GM23338 (cell line): ENCODE measurements at regions not wholly inside any gene's neighbourhood (a gene's known extent, or its start where the extent isn't known, plus 50 kb on each side); places are given as distances from the start of the nearest gene placed in this dataset.

Experiments
- ATAC-seq: fragments of 200-7000 bp; cut with Tn5 transposase; 3 replicates; pipeline ENCODE4 v1.9.1; 2020
- DNase-seq: peaks from one replicate; pipeline ENCODE4 v3.0.0-alpha.2; 2015; ENCODE audit warnings: low spot score
- H2AFZ ChIP-seq: fragments of 200-600 bp; sonication (generic); 2 replicates; pipeline ENCODE4 v1.8.0; 2016; ENCODE audit warnings: antibody characterized with exemption, mild to moderate bottlenecking, moderate library complexity
- H3F3A ChIP-seq: fragments of 200-600 bp; sonication (generic); replicated peaks from 2 replicates; pipeline ENCODE4 v1.8.0; 2017; ENCODE audit warnings: antibody characterized with exemption, mixed run types, low read depth
- H3K27ac ChIP-seq: fragments of 200-600 bp; sonication (generic); 2 replicates; pipeline ENCODE4 v1.6.1; 2016; ENCODE audit warnings: low read depth
- H3K27me3 ChIP-seq: fragments of 200-600 bp; sonication (generic); 2 replicates; pipeline ENCODE4 v1.8.0; 2016; ENCODE audit warnings: mild to moderate bottlenecking, mixed run types, moderate library complexity; ENCODE audit not compliant: insufficient read depth
- H3K36me3 ChIP-seq: fragments of 200-600 bp; sonication (generic); 2 replicates; pipeline ENCODE4 v1.8.0; 2016; ENCODE audit warnings: mild to moderate bottlenecking; ENCODE audit not compliant: insufficient read depth
- H3K4me1 ChIP-seq: fragments of 200-600 bp; sonication (generic); 2 replicates; pipeline ENCODE4 v1.8.0; 2016; ENCODE audit warnings: mild to moderate bottlenecking, moderate library complexity; ENCODE audit not compliant: insufficient read depth
- H3K4me2 ChIP-seq: fragments of 200-600 bp; sonication (generic); 2 replicates; pipeline ENCODE4 v1.7.1; 2017; ENCODE audit warnings: mixed run types
- H3K4me3 ChIP-seq: fragments of 200-600 bp; sonication (generic); 2 replicates; pipeline ENCODE4 v1.6.1; 2016; ENCODE audit warnings: mixed run types
- H3K79me2 ChIP-seq: fragments of 200-600 bp; sonication (generic); replicated peaks from 2 replicates; pipeline ENCODE4 v1.8.0; 2017; ENCODE audit warnings: mild to moderate bottlenecking; ENCODE audit not compliant: insufficient read depth
- H3K9me2 ChIP-seq: fragments of 200-600 bp; sonication (generic); 2 replicates; pipeline ENCODE4 v1.8.0; 2017; ENCODE audit not compliant: insufficient read depth
- H4K20me1 ChIP-seq: fragments of 200-600 bp; sonication (generic); replicated peaks from 2 replicates; pipeline ENCODE4 v1.8.0; 2017; ENCODE audit warnings: mild to moderate bottlenecking; ENCODE audit not compliant: insufficient read depth
- H3K27ac Mint-ChIP-seq: 2 replicates; pipeline ENCODE4 v1.8.0; 2020; ENCODE audit warnings: inconsistent platforms, mild to moderate bottlenecking, moderate library complexity, mixed read lengths
- H3K27me3 Mint-ChIP-seq: 3 replicates; pipeline ENCODE4 v1.8.0; 2022; ENCODE audit warnings: low read depth, mild to moderate bottlenecking, moderate library complexity, mixed read lengths, inconsistent platforms; ENCODE audit not compliant: insufficient read depth, poor library complexity
- H3K36me3 Mint-ChIP-seq: 3 replicates; pipeline ENCODE4 v1.8.0; 2021; ENCODE audit warnings: low read depth, mild to moderate bottlenecking, inconsistent platforms, moderate library complexity, mixed read lengths
- H3K4me1 Mint-ChIP-seq: 3 replicates; pipeline ENCODE4 v1.8.0; 2020; ENCODE audit warnings: mild to moderate bottlenecking, inconsistent platforms, mixed read lengths
- H3K4me3 Mint-ChIP-seq: 3 replicates; pipeline ENCODE4 v1.8.0; 2021; ENCODE audit warnings: moderate library complexity, mild to moderate bottlenecking, inconsistent platforms, mixed read lengths
- H3K9me3 Mint-ChIP-seq: 3 replicates; pipeline ENCODE4 v1.8.0; 2020; ENCODE audit warnings: moderate library complexity, mild to moderate bottlenecking, inconsistent platforms, mixed read lengths
- CREB1 ChIP-seq: fragments of 250-450 bp; sonication (Bioruptor Pico); IDR thresholded peaks from 2 replicates; pipeline ENCODE4 v1.5.0; 2020; ENCODE audit warnings: low read depth, mild to moderate bottlenecking, moderate library complexity
- EZH2 ChIP-seq: fragments of 200-600 bp; sonication (generic); IDR thresholded peaks from one replicate; pipeline ENCODE4 v1.8.0; 2017; ENCODE audit warnings: antibody characterized with exemption, mild to moderate bottlenecking, low read depth; ENCODE audit not compliant: unreplicated experiment
- JUNB ChIP-seq: IDR thresholded peaks from one replicate; pipeline ENCODE4 v1.6.1; 2016; ENCODE audit warnings: antibody characterized with exemption; ENCODE audit not compliant: unreplicated experiment
- NANOG ChIP-seq: IDR thresholded peaks from 2 replicates; pipeline ENCODE4 v1.6.1; 2016; ENCODE audit warnings: antibody characterized with exemption, borderline replicate concordance
- POLR2AphosphoS5 ChIP-seq: IDR thresholded peaks from 2 replicates; pipeline ENCODE4 v1.6.1; 2016; ENCODE audit warnings: antibody characterized with exemption, low read depth
- STAT1 ChIP-seq: IDR thresholded peaks from one replicate; pipeline ENCODE4 v1.6.1; 2016; ENCODE audit warnings: antibody characterized with exemption; ENCODE audit not compliant: unreplicated experiment
- ZNF114 ChIP-seq: fragments of 250-450 bp; sonication (Bioruptor Pico); IDR thresholded peaks from 2 replicates; pipeline ENCODE4 v1.5.0; 2020; ENCODE audit warnings: mild to moderate bottlenecking, moderate library complexity
- ZNF331 ChIP-seq: fragments of 250-450 bp; sonication (Bioruptor Pico); IDR thresholded peaks from 2 replicates; pipeline ENCODE4 v1.5.0; 2020; ENCODE audit warnings: low read depth, mild to moderate bottlenecking, moderate library complexity
- TF ChIP-seq, protein P1 (sequence below), 2 experiments: fragments of 200-600 bp in 1 of 2; sonication (generic) in 1 of 2; conservative IDR thresholded peaks; 2 replicates each; pipeline versions ENCODE4 v1.5.1 to v1.6.1; 2016 to 2017; ENCODE audit warnings: antibody characterized with exemption in 2 of 2, low read depth in 2 of 2, mild to moderate bottlenecking in 2 of 2, moderate library complexity in 1 of 2
- TF ChIP-seq, protein P2 (sequence below): IDR thresholded peaks from 2 replicates; pipeline ENCODE4 v1.6.1; 2016; ENCODE audit warnings: antibody characterized with exemption

DNA sequence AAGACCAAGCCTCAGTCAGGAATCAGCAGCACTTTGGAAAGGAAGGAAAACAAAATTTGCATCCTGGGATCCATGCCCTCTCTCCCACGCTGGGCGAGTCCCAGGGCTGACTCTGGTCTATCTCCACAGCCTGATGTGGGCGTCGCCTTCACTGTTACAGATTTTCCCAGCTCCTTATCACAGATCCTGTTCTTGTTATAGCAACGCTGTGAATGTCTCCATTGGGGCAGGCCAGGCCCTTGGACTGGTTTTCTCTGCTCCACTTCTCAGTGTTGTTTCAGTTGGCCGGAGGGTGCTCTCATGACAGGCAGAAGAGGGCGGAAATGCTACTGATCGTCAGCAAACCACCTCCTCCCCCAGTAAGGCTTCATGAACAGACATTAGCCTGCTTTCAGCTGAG is 127.9 kb upstream of the CDH11 start:
- Histone ChIP-seq H2AFZ (peak overlapping the region; percentile 91), H3K4me1 (peaks cover 8% of the 10 kb centered on the region; the same call in 1 of the 2 replicates), H3K4me2 (no peak overlapping the region), H3K9me2 (peaks cover 5% of the 10 kb centered on the region; the same call in 1 of the 2 replicates), H3K36me3 (no peaks in the 10 kb centered on the region), H3K27me3 (no peaks in the 10 kb centered on the region), H3K79me2 (no peaks in the 10 kb centered on the region), H3K4me3 (no peak overlapping the region), H3K27ac (no peak overlapping the region), H4K20me1 (no peaks in the 10 kb centered on the region), H3F3A (no peaks in the 10 kb centered on the region)
- H3K27me3 Mint-ChIP-seq = peaks cover 3% of the 10 kb centered on the region
- no peak for TF ChIP-seq POLR2AphosphoS5
- no peak for TF ChIP-seq NANOG
- TF ChIP-seq JUNB = no peak
- TF ChIP-seq STAT1 = no peak
- TF ChIP-seq CREB1 (CRISPR knock-in tag) = no peak
- TF ChIP-seq ZNF331 (CRISPR knock-in tag) = no peak
- H3K27ac Mint-ChIP-seq = no peak overlapping the region
- DNase-seq (peak; percentile 16), ATAC-seq (peak; percentile 62)
- H3K36me3 Mint-ChIP-seq = no peaks in the 10 kb centered on the region
- no peak overlapping the region for H3K4me3 Mint-ChIP-seq
- H3K4me1 Mint-ChIP-seq = peaks cover 13% of the 10 kb centered on the region
- H3K9me3 Mint-ChIP-seq = no peaks in the 10 kb centered on the region

- peaks cover 17% of the 10 kb centered on the region for H3K4me1 Mint-ChIP-seq
- H3K36me3 Mint-ChIP-seq = peaks cover 6% of the 10 kb centered on the region; the same call in 2 of the 3 replicates
- H3K4me3 Mint-ChIP-seq = no peak overlapping the region
- H3K27ac ChIP-seq = no peak overlapping the region
- no peak for TF ChIP-seq NANOG
- TF ChIP-seq EZH2 = no peak
- TF ChIP-seq CREB1 (CRISPR knock-in tag) = no peak
- TF ChIP-seq ZNF114 (CRISPR knock-in tag) = no peak
- TF ChIP-seq JUNB = no peak
- TF ChIP-seq, protein P1, sequence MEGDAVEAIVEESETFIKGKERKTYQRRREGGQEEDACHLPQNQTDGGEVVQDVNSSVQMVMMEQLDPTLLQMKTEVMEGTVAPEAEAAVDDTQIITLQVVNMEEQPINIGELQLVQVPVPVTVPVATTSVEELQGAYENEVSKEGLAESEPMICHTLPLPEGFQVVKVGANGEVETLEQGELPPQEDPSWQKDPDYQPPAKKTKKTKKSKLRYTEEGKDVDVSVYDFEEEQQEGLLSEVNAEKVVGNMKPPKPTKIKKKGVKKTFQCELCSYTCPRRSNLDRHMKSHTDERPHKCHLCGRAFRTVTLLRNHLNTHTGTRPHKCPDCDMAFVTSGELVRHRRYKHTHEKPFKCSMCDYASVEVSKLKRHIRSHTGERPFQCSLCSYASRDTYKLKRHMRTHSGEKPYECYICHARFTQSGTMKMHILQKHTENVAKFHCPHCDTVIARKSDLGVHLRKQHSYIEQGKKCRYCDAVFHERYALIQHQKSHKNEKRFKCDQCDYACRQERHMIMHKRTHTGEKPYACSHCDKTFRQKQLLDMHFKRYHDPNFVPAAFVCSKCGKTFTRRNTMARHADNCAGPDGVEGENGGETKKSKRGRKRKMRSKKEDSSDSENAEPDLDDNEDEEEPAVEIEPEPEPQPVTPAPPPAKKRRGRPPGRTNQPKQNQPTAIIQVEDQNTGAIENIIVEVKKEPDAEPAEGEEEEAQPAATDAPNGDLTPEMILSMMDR (conservative IDR thresholded peaks at IDR 0.05; ENCODE audit: low read depth in 2 of 2) = no peak
- TF ChIP-seq, protein P2, sequence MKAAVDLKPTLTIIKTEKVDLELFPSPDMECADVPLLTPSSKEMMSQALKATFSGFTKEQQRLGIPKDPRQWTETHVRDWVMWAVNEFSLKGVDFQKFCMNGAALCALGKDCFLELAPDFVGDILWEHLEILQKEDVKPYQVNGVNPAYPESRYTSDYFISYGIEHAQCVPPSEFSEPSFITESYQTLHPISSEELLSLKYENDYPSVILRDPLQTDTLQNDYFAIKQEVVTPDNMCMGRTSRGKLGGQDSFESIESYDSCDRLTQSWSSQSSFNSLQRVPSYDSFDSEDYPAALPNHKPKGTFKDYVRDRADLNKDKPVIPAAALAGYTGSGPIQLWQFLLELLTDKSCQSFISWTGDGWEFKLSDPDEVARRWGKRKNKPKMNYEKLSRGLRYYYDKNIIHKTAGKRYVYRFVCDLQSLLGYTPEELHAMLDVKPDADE = no peak
- no peak for DNase-seq
- ATAC-seq = no peak
- no peaks in the 10 kb centered on the region for H3K27me3 ChIP-seq
- H3K27ac Mint-ChIP-seq = no peak overlapping the region
- H3K4me1 ChIP-seq = peaks cover 19% of the 10 kb centered on the region
- H3K4me2 ChIP-seq = no peak overlapping the region
- peaks cover 4% of the 10 kb centered on the region for H3K27me3 Mint-ChIP-seq
- no peak overlapping the region for H2AFZ ChIP-seq
- H3K79me2 ChIP-seq = peaks cover 2% of the 10 kb centered on the region; the same call in 1 of the 2 replicates
- no peak overlapping the region for H3K4me3 ChIP-seq
- H4K20me1 ChIP-seq = no peaks in the 10 kb centered on the region
- H3K9me2 ChIP-seq = no peaks in the 10 kb centered on the region; the same call in 1 of the 2 replicates
- no peaks in the 10 kb centered on the region for H3K36me3 ChIP-seq
- no peaks in the 10 kb centered on the region; the same call in 1 of the 3 replicates for H3K9me3 Mint-ChIP-seq
- no peaks in the 10 kb centered on the region for H3F3A ChIP-seq
These were observed 122.9 kb upstream of the CDH11 start for GRCh38 chr16:65244787-65245186.
